Vagina (tissue), 2 donors: ENCODE measurements at regions not wholly inside any gene's neighbourhood (a gene's known extent, or its start where the extent isn't known, plus 50 kb on each side); places are given as distances from the start of the nearest gene placed in this dataset.

Source experiments
- POLR2A ChIP-seq, 2 donors: fragments of 450-650 bp; IDR thresholded peaks; one replicate each; pipeline ENCODE4 v1.6.1; 2017; ENCODE audit warnings: antibody characterized with exemption in 2 of 2, mild to moderate bottlenecking in 2 of 2, moderate library complexity in 2 of 2
- POLR2AphosphoS5 ChIP-seq, 2 donors: sonication (generic); formaldehyde crosslinking; IDR thresholded peaks; one replicate each; pipeline ENCODE4 v1.9.0; 2017; ENCODE audit warnings: antibody characterized with exemption in 2 of 2, mild to moderate bottlenecking in 2 of 2, low read depth in 1 of 2; ENCODE audit not compliant: insufficient read depth in 1 of 2
- TF ChIP-seq, protein P1 (sequence below), 3 experiments: fragments of 450-650 bp in 2 of 3; fragments of 200-600 bp in 1 of 3; sonication (generic) in 1 of 3; IDR thresholded peaks; one replicate each; pipeline ENCODE4 v1.5.1; 2017 to 2019; ENCODE audit warnings: antibody characterized with exemption in 3 of 3, mild to moderate bottlenecking in 2 of 3, moderate library complexity in 2 of 3

- TF ChIP-seq, protein P1, sequence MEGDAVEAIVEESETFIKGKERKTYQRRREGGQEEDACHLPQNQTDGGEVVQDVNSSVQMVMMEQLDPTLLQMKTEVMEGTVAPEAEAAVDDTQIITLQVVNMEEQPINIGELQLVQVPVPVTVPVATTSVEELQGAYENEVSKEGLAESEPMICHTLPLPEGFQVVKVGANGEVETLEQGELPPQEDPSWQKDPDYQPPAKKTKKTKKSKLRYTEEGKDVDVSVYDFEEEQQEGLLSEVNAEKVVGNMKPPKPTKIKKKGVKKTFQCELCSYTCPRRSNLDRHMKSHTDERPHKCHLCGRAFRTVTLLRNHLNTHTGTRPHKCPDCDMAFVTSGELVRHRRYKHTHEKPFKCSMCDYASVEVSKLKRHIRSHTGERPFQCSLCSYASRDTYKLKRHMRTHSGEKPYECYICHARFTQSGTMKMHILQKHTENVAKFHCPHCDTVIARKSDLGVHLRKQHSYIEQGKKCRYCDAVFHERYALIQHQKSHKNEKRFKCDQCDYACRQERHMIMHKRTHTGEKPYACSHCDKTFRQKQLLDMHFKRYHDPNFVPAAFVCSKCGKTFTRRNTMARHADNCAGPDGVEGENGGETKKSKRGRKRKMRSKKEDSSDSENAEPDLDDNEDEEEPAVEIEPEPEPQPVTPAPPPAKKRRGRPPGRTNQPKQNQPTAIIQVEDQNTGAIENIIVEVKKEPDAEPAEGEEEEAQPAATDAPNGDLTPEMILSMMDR (IDR thresholded peaks at IDR 0.05): no peak
- TF ChIP-seq POLR2A (IDR thresholded peaks at IDR 0.05) (no peak), POLR2AphosphoS5 (IDR thresholded peaks at IDR 0.05; ENCODE audit: insufficient read depth in 1 of 2, low read depth in 1 of 2) (no peak)
These were observed 1145.0 kb downstream of the RPA4 start for GRCh38 chrX:98028691-98029090.
